KMS-11 (cell line): ENCODE measurements at regions not wholly inside any gene's neighbourhood (a gene's known extent, or its start where the extent isn't known, plus 50 kb on each side); places are given as distances from the start of the nearest gene placed in this dataset.
"Not testable (repeated sequence)": the region's sequence is repeated elsewhere in the genome, so short reads cannot be mapped to it uniquely, and the experiment has no call there.

Experiments used
- H2AFZ ChIP-seq: fragments of 200-600 bp; sonication (generic); 2 replicates; pipeline ENCODE4 v1.6.1; 2016; ENCODE audit warnings: antibody characterized with exemption, mixed run types, low read depth
- H3K27ac ChIP-seq: fragments of 200-600 bp; sonication (generic); 2 replicates; pipeline ENCODE4 v1.6.1; 2016; ENCODE audit warnings: mild to moderate bottlenecking, mixed run types
- H3K27me3 ChIP-seq: fragments of 200-600 bp; sonication (generic); 2 replicates; pipeline ENCODE4 v1.6.1; 2017; ENCODE audit warnings: mild to moderate bottlenecking, low read depth, mixed run types, moderate library complexity; ENCODE audit not compliant: insufficient read depth
- H3K36me3 ChIP-seq: fragments of 200-600 bp; sonication (generic); 2 replicates; pipeline ENCODE4 v1.6.1; 2017; ENCODE audit warnings: mild to moderate bottlenecking, mixed run types; ENCODE audit not compliant: insufficient read depth
- H3K4me1 ChIP-seq: fragments of 200-600 bp; sonication (generic); 2 replicates; pipeline ENCODE4 v1.6.1; 2016; ENCODE audit warnings: mild to moderate bottlenecking, low read depth, mixed run types; ENCODE audit not compliant: poor library complexity, severe bottlenecking
- H3K4me2 ChIP-seq: fragments of 200-600 bp; sonication (generic); 2 replicates; pipeline ENCODE4 v1.7.0; 2016; ENCODE audit warnings: mild to moderate bottlenecking, mixed run types
- H3K4me3 ChIP-seq: fragments of 200-600 bp; sonication (generic); IDR thresholded peaks from 2 replicates; pipeline ENCODE4 v1.6.1; 2017; ENCODE audit warnings: low read depth, low read length, mixed read lengths; ENCODE audit not compliant: insufficient read depth
- H3K79me2 ChIP-seq: fragments of 200-600 bp; sonication (generic); 2 replicates; pipeline ENCODE4 v1.6.1; 2016; ENCODE audit warnings: low read depth, mixed run types; ENCODE audit not compliant: insufficient read depth
- H3K9ac ChIP-seq: fragments of 200-600 bp; sonication (generic); 2 replicates; pipeline ENCODE4 v1.6.1; 2016; ENCODE audit warnings: mild to moderate bottlenecking, mixed run types
- H4K20me1 ChIP-seq: fragments of 200-600 bp; sonication (generic); 2 replicates; pipeline ENCODE4 v1.6.1; 2016; ENCODE audit warnings: mild to moderate bottlenecking, mixed run types; ENCODE audit not compliant: insufficient read depth
- TF ChIP-seq, protein P1 (sequence below): fragments of 200-600 bp; sonication (generic); conservative IDR thresholded peaks from 2 replicates; pipeline ENCODE4 v1.6.1; 2017; ENCODE audit warnings: low read depth, mild to moderate bottlenecking, antibody characterized with exemption, low read length, moderate library complexity, mixed read lengths

DNA sequence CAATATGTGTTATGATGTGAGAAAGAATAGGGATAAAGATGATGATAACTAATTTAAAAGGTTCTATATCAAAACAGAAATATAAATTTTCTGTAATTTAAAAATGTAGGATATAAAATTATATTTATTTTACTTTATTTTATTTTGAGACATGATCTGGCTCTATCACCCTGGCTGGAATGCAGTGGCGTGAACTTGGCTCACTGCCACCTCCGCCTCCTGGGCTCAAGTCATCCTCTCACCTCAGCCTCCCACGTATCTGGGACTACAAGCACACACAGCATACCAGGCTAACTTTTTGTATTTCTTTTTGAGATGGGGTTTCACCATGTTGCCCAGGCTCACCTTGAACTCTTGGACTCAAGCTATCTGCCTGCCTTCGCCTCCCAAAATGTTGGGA is 214.9 kb upstream of the SLITRK1 start:
- Histone ChIP-seq H3K9ac (no peak overlapping the region), H3K4me1 (no peaks in the 10 kb centered on the region), H3K27ac (no peak overlapping the region), H2AFZ (no peak overlapping the region), H4K20me1 (no peaks in the 10 kb centered on the region), H3K79me2 (no peaks in the 10 kb centered on the region), H3K4me2 (no peak overlapping the region), H3K36me3 (no peaks in the 10 kb centered on the region), H3K27me3 (no peaks in the 10 kb centered on the region), H3K4me3 (no peak overlapping the region)
- TF ChIP-seq, protein P1, sequence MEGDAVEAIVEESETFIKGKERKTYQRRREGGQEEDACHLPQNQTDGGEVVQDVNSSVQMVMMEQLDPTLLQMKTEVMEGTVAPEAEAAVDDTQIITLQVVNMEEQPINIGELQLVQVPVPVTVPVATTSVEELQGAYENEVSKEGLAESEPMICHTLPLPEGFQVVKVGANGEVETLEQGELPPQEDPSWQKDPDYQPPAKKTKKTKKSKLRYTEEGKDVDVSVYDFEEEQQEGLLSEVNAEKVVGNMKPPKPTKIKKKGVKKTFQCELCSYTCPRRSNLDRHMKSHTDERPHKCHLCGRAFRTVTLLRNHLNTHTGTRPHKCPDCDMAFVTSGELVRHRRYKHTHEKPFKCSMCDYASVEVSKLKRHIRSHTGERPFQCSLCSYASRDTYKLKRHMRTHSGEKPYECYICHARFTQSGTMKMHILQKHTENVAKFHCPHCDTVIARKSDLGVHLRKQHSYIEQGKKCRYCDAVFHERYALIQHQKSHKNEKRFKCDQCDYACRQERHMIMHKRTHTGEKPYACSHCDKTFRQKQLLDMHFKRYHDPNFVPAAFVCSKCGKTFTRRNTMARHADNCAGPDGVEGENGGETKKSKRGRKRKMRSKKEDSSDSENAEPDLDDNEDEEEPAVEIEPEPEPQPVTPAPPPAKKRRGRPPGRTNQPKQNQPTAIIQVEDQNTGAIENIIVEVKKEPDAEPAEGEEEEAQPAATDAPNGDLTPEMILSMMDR: no peak

DNA sequence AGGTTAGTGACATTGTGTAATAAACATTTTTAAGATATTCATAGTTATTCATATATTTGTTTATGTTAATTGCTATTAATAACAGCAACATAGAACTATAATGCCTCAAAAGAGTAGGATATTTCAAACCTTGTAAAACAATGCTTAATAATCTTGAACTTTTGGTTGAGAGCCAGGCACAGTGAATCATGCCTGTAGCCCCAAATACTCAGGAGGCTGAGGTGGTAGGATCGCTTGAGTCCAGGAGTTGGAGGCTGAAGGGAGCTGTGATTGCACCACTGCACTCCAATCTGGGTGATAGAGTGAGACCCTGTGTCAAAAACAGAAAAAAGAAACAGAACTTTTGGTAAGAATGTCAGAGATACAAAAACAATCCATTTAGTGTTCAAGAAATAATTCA is 213.9 kb upstream of the SLITRK1 start:
- Histone ChIP-seq H2AFZ (no peak overlapping the region), H3K4me2 (no peak overlapping the region), H3K27me3 (no peaks in the 10 kb centered on the region), H3K9ac (no peak overlapping the region), H3K79me2 (no peaks in the 10 kb centered on the region), H3K4me1 (no peaks in the 10 kb centered on the region), H4K20me1 (no peaks in the 10 kb centered on the region), H3K27ac (no peak overlapping the region), H3K36me3 (no peaks in the 10 kb centered on the region), H3K4me3 (no peak overlapping the region)
- TF ChIP-seq, protein P1: no peak

DNA sequence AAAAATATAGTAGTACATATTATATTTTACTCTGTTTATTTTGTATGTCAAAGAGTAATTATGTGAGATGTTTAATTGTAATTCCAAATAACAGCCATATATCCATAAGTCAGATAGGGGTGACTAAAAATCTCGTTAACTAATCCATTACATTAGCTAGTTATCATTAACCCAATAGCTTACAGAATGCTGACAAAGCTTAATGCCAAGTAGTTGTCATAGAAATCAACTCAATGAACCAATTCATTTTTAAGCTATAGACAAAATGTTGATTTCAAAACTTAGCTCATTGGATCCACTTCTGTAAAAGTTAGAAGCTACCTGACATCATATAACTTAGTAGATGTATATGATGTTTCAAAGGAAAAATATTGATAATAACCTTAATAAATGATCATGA is 206.7 kb upstream of the SLITRK1 start:
- TF ChIP-seq, protein P1: no peak
- Histone ChIP-seq H3K27ac (no peak overlapping the region), H3K9ac (no peak overlapping the region), H4K20me1 (no peaks in the 10 kb centered on the region), H3K36me3 (no peaks in the 10 kb centered on the region), H3K27me3 (no peaks in the 10 kb centered on the region), H3K4me2 (no peak overlapping the region), H3K4me3 (no peak overlapping the region), H2AFZ (no peak overlapping the region), H3K79me2 (no peaks in the 10 kb centered on the region), H3K4me1 (no peaks in the 10 kb centered on the region)

DNA sequence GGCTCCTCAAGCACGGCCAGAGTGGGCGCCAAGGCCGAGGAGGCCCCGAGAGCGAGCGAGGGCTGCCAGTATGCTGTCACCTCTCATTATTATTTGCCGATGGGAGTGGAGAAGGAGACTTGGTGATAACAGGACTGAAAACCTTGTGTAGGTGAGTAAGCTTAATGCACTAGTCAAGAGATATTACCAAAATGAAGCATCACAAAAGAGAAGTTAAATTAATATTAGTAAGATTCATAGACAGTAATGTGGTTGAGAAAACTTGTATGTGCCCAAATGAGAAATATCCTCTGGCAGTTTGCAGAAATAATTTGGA is 204.5 kb upstream of the SLITRK1 start:
- no peaks in the 10 kb centered on the region for H3K36me3 ChIP-seq
- H2AFZ ChIP-seq: no peak overlapping the region
- H3K4me3 ChIP-seq: no peak overlapping the region
- no peaks in the 10 kb centered on the region for H3K4me1 ChIP-seq
- no peak overlapping the region for H3K27ac ChIP-seq
- H3K79me2 ChIP-seq: no peaks in the 10 kb centered on the region
- no peak overlapping the region for H3K4me2 ChIP-seq
- TF ChIP-seq, protein P1: no peak
- no peak overlapping the region for H3K9ac ChIP-seq
- H3K27me3 ChIP-seq: no peaks in the 10 kb centered on the region
- H4K20me1 ChIP-seq: no peaks in the 10 kb centered on the region

DNA sequence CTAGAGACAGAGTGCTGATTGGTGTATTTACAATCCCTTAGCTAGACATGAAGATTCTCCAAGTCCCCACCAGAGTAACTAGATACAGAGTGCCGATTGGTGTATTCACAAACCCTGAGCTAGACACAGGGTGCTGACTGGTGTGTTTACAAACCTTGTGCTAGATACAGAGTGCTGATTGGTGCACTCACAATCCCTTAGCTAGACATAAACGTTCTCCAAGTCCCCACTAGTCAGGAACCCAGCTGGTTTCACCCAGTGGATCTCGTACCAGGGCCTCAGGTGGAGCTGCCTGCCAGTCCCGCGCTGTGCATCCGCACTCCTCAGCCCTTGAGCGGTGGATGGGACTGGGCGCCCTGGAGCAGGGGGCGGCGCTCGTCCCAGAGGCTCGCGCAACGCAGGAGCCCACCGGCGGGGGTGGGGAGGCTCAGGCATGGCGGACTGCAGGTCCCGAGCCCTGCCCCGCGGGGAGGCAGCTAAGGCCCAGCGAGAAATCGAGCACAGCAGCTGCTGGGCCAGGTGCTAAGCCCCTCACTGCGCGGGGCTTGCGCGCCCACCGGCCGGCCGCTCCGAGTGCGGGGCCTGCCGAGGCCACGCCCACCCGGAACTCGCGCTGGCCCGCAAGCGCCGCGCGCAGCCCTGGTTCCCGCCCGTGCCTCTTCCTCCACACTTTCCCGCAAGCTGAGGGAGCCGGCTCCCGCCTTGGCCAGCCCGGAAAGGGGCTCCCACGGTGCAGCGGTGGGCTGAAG is 204.0 kb upstream of the SLITRK1 start:
- H2AFZ ChIP-seq, H3K4me3 ChIP-seq, H3K4me1 ChIP-seq, H3K36me3 ChIP-seq, H3K27me3 ChIP-seq, H3K27ac ChIP-seq, H4K20me1 ChIP-seq, H3K9ac ChIP-seq, H3K4me2 ChIP-seq, H3K79me2 ChIP-seq: not testable (repeated sequence)
